Activated B cell treated with CpG ODN at 0.5 μM for 24 hours (primary cell): ENCODE measurements at regions not wholly inside any gene's neighbourhood (a gene's known extent, or its start where the extent isn't known, plus 50 kb on each side); places are given as distances from the start of the nearest gene placed in this dataset.

Experiments used
- ATAC-seq: fragments of 200-7000 bp; cut with Tn5 transposase; one replicate; pipeline ENCODE4 v1.10.0; 2021; ENCODE audit warnings: low read depth, mild to moderate bottlenecking, moderate library complexity
- CTCF ChIA-PET: fragments of 350-600 bp; sonication (Branson Sonifier 250); formaldehyde crosslinking; loops from one replicate; lab custom pipeline; 2021; ENCODE audit warnings: antibody characterized with exemption; lab: Charles Lee
- POLR2A ChIA-PET: fragments of 350-600 bp; sonication (Branson Sonifier 250); formaldehyde crosslinking; loops from one replicate; lab custom pipeline; 2021; ENCODE audit warnings: antibody characterized with exemption; lab: Charles Lee
- DNase-seq: peaks from one replicate; pipeline ENCODE4 v3.0.0; 2022
- H3K27ac Mint-ChIP-seq: one replicate; pipeline ENCODE4 v1.8.0; 2020; ENCODE audit warnings: mixed read lengths
- H3K27me3 Mint-ChIP-seq: one replicate; pipeline ENCODE4 v1.8.0; 2021; ENCODE audit warnings: mixed read lengths
- H3K36me3 Mint-ChIP-seq: one replicate; pipeline ENCODE4 v1.8.0; 2021; ENCODE audit warnings: low read depth, mixed read lengths
- H3K4me1 Mint-ChIP-seq: one replicate; pipeline ENCODE4 v1.8.0; 2021; ENCODE audit warnings: mixed read lengths
- H3K4me3 Mint-ChIP-seq: one replicate; pipeline ENCODE4 v1.8.0; 2020; ENCODE audit warnings: mild to moderate bottlenecking, mixed read lengths
- H3K9me3 Mint-ChIP-seq: one replicate; pipeline ENCODE4 v1.8.0; 2020; ENCODE audit warnings: mixed read lengths
- intact Hi-C: fragments of 100-400 bp; cut with micrococcal nuclease; formaldehyde crosslinking; loops from one replicate; pipeline ENCODE4 v1.15.1; 2024
- TF ChIP-seq, protein P1 (sequence below): fragments of 200-600 bp; IDR thresholded peaks from one replicate; pipeline ENCODE4 v1.8.0; 2022; ENCODE audit warnings: antibody characterized with exemption, mild to moderate bottlenecking

GRCh38 chr14:101022121-101022520, 118.6 kb upstream of the RTL1 start:
- TF ChIP-seq, protein P1, sequence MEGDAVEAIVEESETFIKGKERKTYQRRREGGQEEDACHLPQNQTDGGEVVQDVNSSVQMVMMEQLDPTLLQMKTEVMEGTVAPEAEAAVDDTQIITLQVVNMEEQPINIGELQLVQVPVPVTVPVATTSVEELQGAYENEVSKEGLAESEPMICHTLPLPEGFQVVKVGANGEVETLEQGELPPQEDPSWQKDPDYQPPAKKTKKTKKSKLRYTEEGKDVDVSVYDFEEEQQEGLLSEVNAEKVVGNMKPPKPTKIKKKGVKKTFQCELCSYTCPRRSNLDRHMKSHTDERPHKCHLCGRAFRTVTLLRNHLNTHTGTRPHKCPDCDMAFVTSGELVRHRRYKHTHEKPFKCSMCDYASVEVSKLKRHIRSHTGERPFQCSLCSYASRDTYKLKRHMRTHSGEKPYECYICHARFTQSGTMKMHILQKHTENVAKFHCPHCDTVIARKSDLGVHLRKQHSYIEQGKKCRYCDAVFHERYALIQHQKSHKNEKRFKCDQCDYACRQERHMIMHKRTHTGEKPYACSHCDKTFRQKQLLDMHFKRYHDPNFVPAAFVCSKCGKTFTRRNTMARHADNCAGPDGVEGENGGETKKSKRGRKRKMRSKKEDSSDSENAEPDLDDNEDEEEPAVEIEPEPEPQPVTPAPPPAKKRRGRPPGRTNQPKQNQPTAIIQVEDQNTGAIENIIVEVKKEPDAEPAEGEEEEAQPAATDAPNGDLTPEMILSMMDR: no peak
- intact Hi-C loops: no loop called here
- ChIA-PET POLR2A (no interaction called here), CTCF (no interaction called here)
- ATAC-seq (no peak), DNase-seq (no peak)
- Mint-ChIP-seq H3K4me1 (no peaks in the 10 kb centered on the region), H3K4me3 (no peak overlapping the region), H3K9me3 (peaks cover 5% of the 10 kb centered on the region), H3K36me3 (no peaks in the 10 kb centered on the region), H3K27ac (no peak overlapping the region), H3K27me3 (peaks cover 5% of the 10 kb centered on the region)

GRCh38 chr14:101022916-101023435, 119.5 kb upstream of the RTL1 start:
- Mint-ChIP-seq H3K4me1 (no peaks in the 10 kb centered on the region), H3K27ac (no peak overlapping the region), H3K27me3 (peaks cover 5% of the 10 kb centered on the region), H3K9me3 (peaks cover 5% of the 10 kb centered on the region), H3K4me3 (no peak overlapping the region), H3K36me3 (no peaks in the 10 kb centered on the region)
- CTCF ChIA-PET: no interaction called here
- intact Hi-C loops: no loop called here
- TF ChIP-seq, protein P1: no peak
- ATAC-seq (no peak), DNase-seq (no peak)
- POLR2A ChIA-PET: no interaction called here

DNA sequence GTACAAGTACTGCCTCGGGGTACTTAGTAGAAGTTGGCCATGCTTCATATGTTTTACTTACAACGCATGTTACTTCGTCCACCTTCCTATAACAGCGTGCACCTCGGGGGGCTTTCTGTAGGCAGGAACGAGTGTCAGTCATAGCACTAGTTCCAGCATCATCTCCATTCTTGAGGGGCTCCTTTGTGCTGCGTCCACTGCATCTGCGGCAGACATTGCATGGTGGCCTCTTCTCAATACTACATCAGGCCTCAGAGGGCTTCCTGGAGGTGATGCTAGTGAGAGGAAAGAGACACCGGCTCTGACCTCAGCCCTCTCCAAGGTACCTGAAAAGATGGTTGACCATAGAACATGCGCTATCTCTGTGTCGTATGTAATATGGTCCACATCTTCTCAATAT, 121.2 kb upstream of the RTL1 start:
- no peaks in the 10 kb centered on the region for H3K4me1 Mint-ChIP-seq
- no peak for DNase-seq
- CTCF ChIA-PET: no interaction called here
- no peak overlapping the region for H3K4me3 Mint-ChIP-seq
- no peak overlapping the region for H3K27ac Mint-ChIP-seq
- H3K27me3 Mint-ChIP-seq: peaks cover 2% of the 10 kb centered on the region
- POLR2A ChIA-PET: no interaction called here
- TF ChIP-seq, protein P1: no peak
- no peak for ATAC-seq
- H3K36me3 Mint-ChIP-seq: no peaks in the 10 kb centered on the region
- intact Hi-C loops: no loop called here
- H3K9me3 Mint-ChIP-seq: peaks cover 1% of the 10 kb centered on the region

DNA sequence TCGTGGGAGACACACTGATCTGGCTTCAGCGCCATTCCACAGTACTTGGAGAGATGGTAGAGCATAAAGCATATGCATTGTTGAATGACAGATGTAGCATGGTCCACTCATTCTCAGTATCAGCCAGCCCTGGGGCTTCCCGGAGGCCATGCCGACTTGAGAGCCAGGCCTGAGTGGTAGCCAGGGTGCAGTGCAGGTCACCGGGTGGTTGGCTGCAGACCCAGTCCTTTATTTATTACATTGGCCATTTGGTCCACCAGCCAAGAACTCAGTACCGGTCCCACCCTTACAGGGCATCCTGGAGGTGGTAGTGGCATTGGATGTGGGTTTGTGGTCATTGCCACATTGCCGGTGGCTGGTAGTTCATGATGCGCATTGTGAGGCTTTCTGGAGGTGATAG, 121.6 kb upstream of the RTL1 start:
- Mint-ChIP-seq H3K27ac (no peak overlapping the region), H3K27me3 (no peaks in the 10 kb centered on the region), H3K9me3 (no peaks in the 10 kb centered on the region), H3K4me3 (no peak overlapping the region), H3K4me1 (no peaks in the 10 kb centered on the region), H3K36me3 (no peaks in the 10 kb centered on the region)
- ATAC-seq: no peak
- TF ChIP-seq, protein P1: no peak
- POLR2A ChIA-PET: no interaction called here
- CTCF ChIA-PET: no interaction called here
- intact Hi-C loops: no loop called here
- no peak for DNase-seq

GRCh38 chr14:101025696-101026095, 122.2 kb upstream of the RTL1 start:
- Mint-ChIP-seq H3K36me3 (no peaks in the 10 kb centered on the region), H3K9me3 (no peaks in the 10 kb centered on the region), H3K27me3 (no peaks in the 10 kb centered on the region), H3K4me3 (no peak overlapping the region), H3K4me1 (no peaks in the 10 kb centered on the region), H3K27ac (no peak overlapping the region)
- DNase-seq (no peak), ATAC-seq (no peak)
- intact Hi-C loops: no loop called here
- TF ChIP-seq, protein P1: no peak
- ChIA-PET POLR2A (no interaction called here), CTCF (no interaction called here)
